T-cell (primary cell): ENCODE measurements at regions not wholly inside any gene's neighbourhood (a gene's known extent, or its start where the extent isn't known, plus 50 kb on each side); places are given as distances from the start of the nearest gene placed in this dataset.
"Not testable (repeated sequence)": the region's sequence is repeated elsewhere in the genome, so short reads cannot be mapped to it uniquely, and the experiment has no call there.

Source experiments
- ATAC-seq, 4 experiments: fragments of 200-7000 bp in 3 of 4; fragments of 150-1000 bp in 1 of 4; cut with Tn5 transposase; replicated peaks in 1 of 4; 1 replicate in 3 of 4; 2 replicates in 1 of 4; pipeline ENCODE4 v1.10.0; 2021; ENCODE audit warnings: moderate library complexity in 3 of 4, mild to moderate bottlenecking in 2 of 4, moderate number of reproducible peaks in 1 of 4
- CTCF ChIA-PET, 2 donors: fragments of 300-600 bp; sonication (Branson Sonifier 250); formaldehyde crosslinking; loops; one replicate each; lab custom pipeline; 2022; ENCODE audit warnings: antibody characterized with exemption in 2 of 2; lab: Charles Lee
- POLR2A ChIA-PET, 2 donors: fragments of 300-600 bp; sonication (Branson Sonifier 250); formaldehyde crosslinking; loops; one replicate each; lab custom pipeline; 2022; ENCODE audit warnings: antibody characterized with exemption in 2 of 2; lab: Charles Lee
- DNase-seq, 35 experiments: peaks; one replicate each; pipeline versions ENCODE4 v3.0.0 to v3.0.0-alpha.2; 2013 to 2023
- H3K27ac ChIP-seq: one replicate; pipeline ENCODE4 v1.5.1; 2013; ENCODE audit warnings: low read length
- H3K27me3 ChIP-seq, 2 experiments: replicated peaks in 1 of 2; 1 replicate in 1 of 2; 2 replicates in 1 of 2; pipeline versions ENCODE4 v1.6.1 to v1.7.0; 2013; ENCODE audit warnings: low read length in 1 of 2, mixed read lengths in 1 of 2; ENCODE audit not compliant: control insufficient read depth in 2 of 2, insufficient read depth in 2 of 2; ENCODE audit errors: extremely low read depth in 1 of 2
- H3K36me3 ChIP-seq, 2 donors: 1 replicate in 1 of 2; 2 replicates in 1 of 2; pipeline versions ENCODE4 v1.6.1 to v1.7.0; 2013; ENCODE audit warnings: low read length in 1 of 2; ENCODE audit not compliant: control insufficient read depth in 2 of 2, insufficient read depth in 1 of 2; ENCODE audit errors: extremely low read depth in 1 of 2
- H3K4me1 ChIP-seq, 2 experiments: 1 replicate in 1 of 2; 2 replicates in 1 of 2; pipeline versions ENCODE4 v1.6.1 to v1.7.0; 2013; ENCODE audit warnings: low read length in 2 of 2, mixed read lengths in 1 of 2; ENCODE audit not compliant: insufficient read depth in 2 of 2, control insufficient read depth in 1 of 2; ENCODE audit errors: extremely low read depth in 1 of 2
- H3K4me3 ChIP-seq, 2 donors: 1 replicate in 1 of 2; 2 replicates in 1 of 2; pipeline versions ENCODE4 v1.5.1 to v1.7.0; 2013; ENCODE audit warnings: mild to moderate bottlenecking in 2 of 2, low read length in 1 of 2, moderate library complexity in 1 of 2; ENCODE audit not compliant: control insufficient read depth in 1 of 2; ENCODE audit errors: extremely low read depth in 1 of 2
- H3K9me3 ChIP-seq: 2 replicates; pipeline ENCODE4 v1.7.0; 2013
- H3K27ac Mint-ChIP-seq, 2 donors: one replicate each; pipeline ENCODE4 v1.8.0; 2020 to 2021; ENCODE audit warnings: mild to moderate bottlenecking in 2 of 2, mixed read lengths in 2 of 2
- H3K27me3 Mint-ChIP-seq, 2 donors: one replicate each; pipeline ENCODE4 v1.8.0; 2021 to 2022; ENCODE audit warnings: mixed read lengths in 2 of 2
- H3K36me3 Mint-ChIP-seq: one replicate; pipeline ENCODE4 v1.8.0; 2021; ENCODE audit warnings: mixed read lengths
- H3K4me1 Mint-ChIP-seq, 3 donors: one replicate each; pipeline ENCODE4 v1.8.0; 2020 to 2022; ENCODE audit warnings: mixed read lengths in 3 of 3, mild to moderate bottlenecking in 1 of 3
- H3K4me3 Mint-ChIP-seq, 3 donors: one replicate each; pipeline ENCODE4 v1.8.0; 2020 to 2022; ENCODE audit warnings: mild to moderate bottlenecking in 3 of 3, mixed read lengths in 3 of 3, moderate library complexity in 3 of 3
- H3K9me3 Mint-ChIP-seq, 3 donors: one replicate each; pipeline ENCODE4 v1.8.0; 2020 to 2022; ENCODE audit warnings: mixed read lengths in 3 of 3
- WGBS: methylation state at CpG from one replicate; pipeline ENCODE4 v1.1.5; 2013; ENCODE audit warnings: missing lambda C conversion rate; ENCODE audit not compliant: insufficient coverage; 5-methylcytosine and 5-hydroxymethylcytosine counted together

DNA sequence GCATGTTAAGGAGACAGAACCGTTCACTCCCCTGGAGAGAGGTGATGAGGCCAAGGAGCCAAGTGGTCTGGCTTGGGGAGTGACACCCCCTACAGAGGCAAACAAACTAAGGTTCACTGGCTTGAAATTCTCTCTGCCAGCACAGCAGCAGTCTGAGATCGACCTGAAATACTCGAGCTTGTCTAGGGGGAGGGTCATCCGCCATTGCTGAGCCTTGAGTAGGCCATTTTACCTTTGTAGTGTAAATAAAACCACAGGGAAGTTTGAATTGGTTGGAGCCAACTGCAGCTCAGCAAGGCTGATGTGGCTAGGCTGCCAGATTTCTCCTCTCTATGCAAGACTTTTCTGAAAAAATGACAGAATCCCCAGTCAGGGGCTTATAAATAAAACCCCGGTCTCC is 52.9 kb downstream of the CDY2B start:
- H3K4me1 ChIP-seq, DNase-seq, CTCF ChIA-PET, POLR2A ChIA-PET, ATAC-seq, H3K9me3 ChIP-seq, H3K36me3 ChIP-seq, H3K9me3 Mint-ChIP-seq, H3K36me3 Mint-ChIP-seq, H3K4me3 ChIP-seq, H3K27me3 ChIP-seq, H3K27ac Mint-ChIP-seq, H3K4me3 Mint-ChIP-seq, H3K27ac ChIP-seq, H3K27me3 Mint-ChIP-seq, H3K4me1 Mint-ChIP-seq: not testable (repeated sequence)
- no CpG with 5 or more reads among the region's 5 CpGs for WGBS

DNA sequence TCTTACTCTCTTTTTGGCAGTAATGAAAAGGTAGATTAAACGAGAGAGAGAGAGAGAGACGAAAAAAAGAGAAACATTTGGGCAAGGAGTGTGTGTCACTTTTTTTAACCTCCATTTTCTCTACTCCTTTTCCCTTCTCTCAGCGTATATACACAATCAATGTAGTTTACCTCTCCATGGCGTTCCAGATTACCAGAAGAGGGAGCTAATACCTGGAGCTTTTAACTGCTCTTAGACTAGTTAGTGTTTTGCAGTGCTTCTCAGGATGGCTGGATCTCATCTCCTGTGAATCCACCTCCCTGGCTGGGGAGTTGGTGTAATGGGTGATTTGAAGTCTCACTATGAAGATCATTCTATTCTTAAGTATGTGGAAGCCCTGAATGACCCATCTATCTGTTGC is 60.3 kb downstream of the CDY2B start:
- not testable (repeated sequence) for H3K27me3 Mint-ChIP-seq, H3K27ac ChIP-seq, H3K9me3 Mint-ChIP-seq

DNA sequence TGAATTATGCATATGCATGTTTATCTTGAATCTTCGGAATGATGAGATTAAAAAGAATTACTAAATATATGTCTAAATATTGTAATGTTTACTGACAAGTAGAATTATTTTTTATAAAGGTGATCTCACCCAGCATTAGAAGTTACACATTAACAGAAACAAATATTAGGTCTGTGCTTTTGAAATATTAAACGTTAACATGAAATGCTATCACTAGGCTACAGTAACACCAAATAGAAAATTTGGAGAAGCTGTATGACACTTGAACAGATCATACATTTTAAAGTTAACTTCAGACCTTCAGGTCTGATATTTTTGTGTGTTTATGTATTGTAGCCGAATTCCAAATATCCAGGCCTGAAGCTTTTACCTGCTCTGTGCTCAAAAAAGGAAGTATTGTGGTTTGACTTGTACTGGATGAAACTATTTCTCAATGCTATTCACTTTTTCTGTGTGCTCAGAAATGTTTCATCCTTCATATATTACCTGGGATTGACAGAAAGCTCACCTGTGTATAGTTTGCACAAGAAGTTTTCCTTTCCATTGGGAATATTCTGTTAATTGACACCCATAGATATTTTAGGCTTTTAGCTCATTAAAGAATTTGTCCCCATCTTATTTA is 60.9 kb downstream of the CDY2B start:
- H3K9me3 ChIP-seq, H3K4me1 Mint-ChIP-seq, H3K4me3 ChIP-seq, ATAC-seq, H3K4me3 Mint-ChIP-seq, H3K36me3 Mint-ChIP-seq, H3K9me3 Mint-ChIP-seq, H3K36me3 ChIP-seq, H3K27ac Mint-ChIP-seq, CTCF ChIA-PET, DNase-seq, H3K27me3 ChIP-seq, H3K4me1 ChIP-seq, H3K27ac ChIP-seq, POLR2A ChIA-PET, H3K27me3 Mint-ChIP-seq: not testable (repeated sequence)
- whole genome bisulfite sequencing, result no CpG with 5 or more reads among the region's 3 CpGs

More for the DNA sequence above, 60.3 kb downstream of the CDY2B start:
- H3K4me1 Mint-ChIP-seq, H3K4me3 ChIP-seq, H3K27ac Mint-ChIP-seq, H3K36me3 ChIP-seq, H3K9me3 ChIP-seq, ATAC-seq, H3K27me3 ChIP-seq, H3K4me1 ChIP-seq, H3K4me3 Mint-ChIP-seq, H3K36me3 Mint-ChIP-seq, POLR2A ChIA-PET, DNase-seq, CTCF ChIA-PET: not testable (repeated sequence)
- WGBS, result no CpG with 5 or more reads among the region's 4 CpGs

DNA sequence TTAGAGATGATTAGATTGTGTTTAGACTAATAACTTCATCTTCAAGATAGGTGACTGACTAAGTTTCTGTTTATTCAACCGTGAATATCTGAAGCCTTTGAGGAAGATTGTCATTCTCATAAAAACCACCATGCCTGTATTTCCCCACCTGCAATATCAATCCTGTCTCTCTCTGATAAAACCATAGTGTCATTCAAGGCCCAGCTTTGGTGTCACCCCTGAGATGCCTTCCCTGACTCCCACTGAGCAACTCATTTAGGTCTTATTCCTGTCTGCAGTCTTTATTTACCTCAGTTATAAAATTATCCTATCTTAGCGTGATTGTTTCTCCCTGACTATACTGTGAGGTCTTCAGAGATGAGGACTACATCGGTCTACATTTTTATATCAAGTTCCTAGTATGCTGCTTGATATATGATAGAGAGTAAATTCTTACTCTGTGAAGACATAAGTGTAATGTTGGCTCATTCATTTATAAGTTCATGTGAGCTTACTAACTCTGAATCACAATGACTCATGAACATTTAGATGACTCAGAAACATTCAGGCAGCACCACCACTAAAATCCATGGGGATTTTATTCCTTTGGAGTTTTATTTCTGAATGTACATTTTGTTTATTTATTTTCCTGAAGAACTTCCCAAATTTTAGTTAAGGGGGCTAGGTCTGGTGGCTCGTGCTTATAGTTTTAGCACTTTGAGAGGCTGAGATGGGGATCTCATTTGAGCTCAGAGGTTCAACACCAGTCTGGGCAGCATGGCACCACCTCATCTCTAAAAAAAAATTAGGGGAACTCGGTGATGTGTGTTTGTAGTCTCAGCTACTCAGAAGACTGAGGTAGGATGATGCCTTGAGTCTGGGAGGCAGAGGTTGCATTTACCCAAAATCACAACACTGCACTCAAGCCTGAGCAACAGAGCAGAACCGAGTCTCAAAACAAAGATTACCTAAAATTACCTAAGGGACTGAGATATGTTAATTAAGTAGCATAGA is 62.6 kb downstream of the CDY2B start:
- H3K36me3 Mint-ChIP-seq, POLR2A ChIA-PET, H3K4me1 Mint-ChIP-seq, H3K9me3 Mint-ChIP-seq, DNase-seq, H3K27me3 Mint-ChIP-seq, H3K4me3 Mint-ChIP-seq, H3K4me3 ChIP-seq, CTCF ChIA-PET, H3K36me3 ChIP-seq, H3K4me1 ChIP-seq, H3K27ac ChIP-seq, ATAC-seq, H3K9me3 ChIP-seq, H3K27ac Mint-ChIP-seq, H3K27me3 ChIP-seq: not testable (repeated sequence)
- WGBS, result no CpG with 5 or more reads among the region's 6 CpGs

DNA sequence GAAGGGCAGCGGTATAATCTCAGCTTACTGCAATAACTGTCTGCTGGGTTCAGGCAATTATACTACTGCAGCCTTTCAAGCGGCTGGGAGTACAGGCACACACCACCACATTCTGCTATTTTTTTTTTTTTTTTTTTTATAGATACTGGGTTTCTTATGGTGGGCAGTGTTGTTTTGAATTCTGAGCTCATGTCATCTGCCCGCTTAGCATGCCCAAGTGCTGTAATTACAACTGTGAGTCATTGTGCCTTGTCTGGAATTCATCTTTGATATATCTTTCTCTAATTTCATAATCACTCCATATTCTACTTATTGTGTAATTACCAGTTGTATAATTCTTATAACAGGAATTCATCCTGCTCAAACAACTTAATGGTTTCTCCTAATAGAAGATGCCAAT is 67.4 kb downstream of the CDY2B start:
- ATAC-seq, H3K4me1 Mint-ChIP-seq, H3K9me3 Mint-ChIP-seq, CTCF ChIA-PET, POLR2A ChIA-PET, H3K27me3 ChIP-seq, H3K4me3 ChIP-seq, H3K36me3 Mint-ChIP-seq, H3K4me3 Mint-ChIP-seq, H3K27me3 Mint-ChIP-seq, H3K27ac Mint-ChIP-seq, DNase-seq, H3K27ac ChIP-seq, H3K4me1 ChIP-seq, H3K36me3 ChIP-seq, H3K9me3 ChIP-seq: not testable (repeated sequence)
- WGBS, result no CpG with 5 or more reads among the region's 3 CpGs

DNA sequence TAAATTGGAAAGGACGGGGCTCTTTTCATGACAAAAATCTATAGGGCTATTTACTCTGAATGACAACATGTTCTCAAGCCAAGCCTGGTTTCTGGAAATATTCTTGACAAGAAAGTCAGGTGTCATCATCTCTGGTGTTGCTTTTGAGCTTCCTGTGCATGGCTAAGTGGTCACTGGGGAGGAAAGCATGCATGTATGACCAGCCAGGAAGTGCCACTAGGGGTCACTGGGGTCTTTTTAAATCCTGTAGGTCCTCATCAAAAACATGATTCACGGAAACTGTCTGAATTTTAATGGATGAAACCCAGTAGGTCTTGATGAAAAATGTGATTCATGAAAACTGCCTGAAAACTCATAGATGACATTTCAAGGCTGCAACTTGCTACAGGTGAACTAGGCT is 80.1 kb downstream of the CDY2B start:
- H3K9me3 Mint-ChIP-seq, POLR2A ChIA-PET: not testable (repeated sequence)

More for the DNA sequence above, 80.1 kb downstream of the CDY2B start:
- H3K27me3 Mint-ChIP-seq, H3K4me1 Mint-ChIP-seq, CTCF ChIA-PET, H3K27ac ChIP-seq, H3K4me1 ChIP-seq, H3K27me3 ChIP-seq, H3K36me3 ChIP-seq, ATAC-seq, DNase-seq, H3K9me3 ChIP-seq, H3K27ac Mint-ChIP-seq, H3K4me3 ChIP-seq, H3K4me3 Mint-ChIP-seq, H3K36me3 Mint-ChIP-seq: not testable (repeated sequence)
- no CpG with 5 or more reads among the region's 2 CpGs for WGBS
